ENCODE measurements at regions not wholly inside any gene's neighbourhood (a gene's known extent, or its start where the extent isn't known, plus 50 kb on each side); places are given as distances from the start of the nearest gene placed in this dataset.

GRCh38 chr1:17893891-17894631 lies 138.9 kb downstream of the ACTL8 start:
- no peak for DNase-seq (ENCODE audit: low spot score)

GRCh38 chr1:17895401-17895800 lies 140.3 kb downstream of the ACTL8 start:
- peaks cover 0 to 3% of the 10 kb centered on the region in 2 donors for H3K9me3 ChIP-seq (replicated peaks in 1 of 2; ENCODE audit: control insufficient read depth in 2 of 2, insufficient read depth in 1 of 2, low read depth in 1 of 2, low read length in 2 of 2)
- H2AK5ac ChIP-seq (ENCODE audit: low read depth, low read length) = peak overlapping the region; percentile 58
- no peak overlapping the region for H2BK12ac ChIP-seq (ENCODE audit: low read length)
- H2BK15ac ChIP-seq (ENCODE audit: low read length) = no peak overlapping the region
- H3K4me3 ChIP-seq (ENCODE audit: low read length in 2 of 2) = no peak overlapping the region
- no peak overlapping the region for H3K18ac ChIP-seq (ENCODE audit: low read length)
- no peaks in the 10 kb centered on the region for H3K79me1 ChIP-seq (ENCODE audit: low read depth, low read length)
- peak overlapping the region; percentile 5 for H4K91ac ChIP-seq (ENCODE audit: low read depth, low read length, poor library complexity)
- no peaks in the 10 kb centered on the region for H3K36me3 ChIP-seq (replicated peaks in 1 of 2; ENCODE audit: control insufficient read depth in 2 of 2, insufficient read depth in 2 of 2, low read length in 2 of 2)
- H3K4me1 ChIP-seq (ENCODE audit: control insufficient read depth in 2 of 2, insufficient read depth in 1 of 2, low read depth in 1 of 2, low read length in 2 of 2) = peaks cover 0 to under 1% of the 10 kb centered on the region in 2 donors
- peaks cover 0 to 5% (median 2%) of the 10 kb centered on the region in 3 experiments for H3K27me3 ChIP-seq (ENCODE audit: control insufficient read depth in 3 of 3, insufficient read depth in 3 of 3, low read depth in 1 of 3, low read length in 3 of 3)
- no CpG with 5 or more reads among the region's 4 CpGs for WGBS, 2 donors (ENCODE audit: extremely low coverage in 2 of 2, insufficient read length in 2 of 2, insufficient replicate concordance in 1 of 2)
- no peak overlapping the region for H3K14ac ChIP-seq (ENCODE audit: low read length)
- no peak overlapping the region for H2BK5ac ChIP-seq (ENCODE audit: low read length)
- DNase-seq (ENCODE audit: low spot score) = no peak
- no peak overlapping the region for H2AFZ ChIP-seq (ENCODE audit: low read length)
- H3K27ac ChIP-seq (replicated peaks; ENCODE audit: low read length) = no peak overlapping the region
- no peak overlapping the region for H2BK120ac ChIP-seq (ENCODE audit: low read depth, low read length)
- H3K23ac ChIP-seq (ENCODE audit: low read depth, low read length, poor library complexity) = peak overlapping the region; percentile 31
- no peak overlapping the region for H4K8ac ChIP-seq (ENCODE audit: low read depth, low read length)
- H3K9ac ChIP-seq (ENCODE audit: low read depth, low read length, poor library complexity) = peak overlapping the region; percentile 65
- H3K4me2 ChIP-seq (ENCODE audit: insufficient read depth, low read length, poor library complexity, severe bottlenecking) = no peak overlapping the region
- H3K4ac ChIP-seq (ENCODE audit: low read length) = no peak overlapping the region

More at GRCh38 chr1:17893891-17894631, 138.9 kb downstream of the ACTL8 start:
- Histone ChIP-seq H2BK5ac (ENCODE audit: low read length) (no peak overlapping the region), H3K18ac (ENCODE audit: low read length) (no peak overlapping the region), H4K8ac (ENCODE audit: low read depth, low read length) (no peak overlapping the region), H3K79me1 (ENCODE audit: low read depth, low read length) (no peaks in the 10 kb centered on the region), H3K4me1 (ENCODE audit: control insufficient read depth in 2 of 2, insufficient read depth in 1 of 2, low read depth in 1 of 2, low read length in 2 of 2) (peaks cover 0 to 2% of the 10 kb centered on the region in 2 donors), H3K4ac (ENCODE audit: low read length) (no peak overlapping the region), H2BK15ac (ENCODE audit: low read length) (no peak overlapping the region), H2AFZ (ENCODE audit: low read length) (no peak overlapping the region), H3K9ac (ENCODE audit: low read depth, low read length, poor library complexity) (peak overlapping the region; percentile 6), H3K4me2 (ENCODE audit: insufficient read depth, low read length, poor library complexity, severe bottlenecking) (no peak overlapping the region), H3K14ac (ENCODE audit: low read length) (no peak overlapping the region), H3K27ac (replicated peaks; ENCODE audit: low read length) (no peak overlapping the region), H4K91ac (ENCODE audit: low read depth, low read length, poor library complexity) (no peak overlapping the region), H2AK5ac (ENCODE audit: low read depth, low read length) (no peak overlapping the region), H2BK12ac (ENCODE audit: low read length) (no peak overlapping the region), H3K27me3 (ENCODE audit: control insufficient read depth in 3 of 3, insufficient read depth in 3 of 3, low read depth in 1 of 3, low read length in 3 of 3) (peaks cover 0 to 8% (median 2%) of the 10 kb centered on the region in 3 experiments), H3K36me3 (replicated peaks in 1 of 2; ENCODE audit: control insufficient read depth in 2 of 2, insufficient read depth in 2 of 2, low read length in 2 of 2) (no peaks in the 10 kb centered on the region), H3K4me3 (ENCODE audit: low read length in 2 of 2) (no peak overlapping the region), H2BK120ac (ENCODE audit: low read depth, low read length) (no peak overlapping the region), H3K23ac (ENCODE audit: low read depth, low read length, poor library complexity) (no peak overlapping the region), H3K9me3 (replicated peaks in 1 of 2; ENCODE audit: control insufficient read depth in 2 of 2, insufficient read depth in 1 of 2, low read depth in 1 of 2, low read length in 2 of 2) (peaks cover 0 to 3% of the 10 kb centered on the region in 2 donors)
- WGBS, 2 donors (ENCODE audit: extremely low coverage in 2 of 2, insufficient read length in 2 of 2, insufficient replicate concordance in 1 of 2) = no CpG with 5 or more reads among the region's 12 CpGs

- no peak overlapping the region for H3K14ac ChIP-seq (ENCODE audit: low read length)
- H3K18ac ChIP-seq (ENCODE audit: low read length) = peak overlapping the region; percentile 16
- H2BK12ac ChIP-seq (ENCODE audit: low read length) = peak overlapping the region; percentile 35
- H2AFZ ChIP-seq (ENCODE audit: low read length) = no peak overlapping the region
- no peak overlapping the region for H3K27ac ChIP-seq (replicated peaks; ENCODE audit: low read length)
- no peak for DNase-seq (ENCODE audit: low spot score)
- no peak overlapping the region for H2BK120ac ChIP-seq (ENCODE audit: low read depth, low read length)
- no peaks in the 10 kb centered on the region for H3K36me3 ChIP-seq (replicated peaks in 1 of 2; ENCODE audit: control insufficient read depth in 2 of 2, insufficient read depth in 2 of 2, low read length in 2 of 2)
- H2BK15ac ChIP-seq (ENCODE audit: low read length) = no peak overlapping the region
- peaks cover 0 to 5% (median 2%) of the 10 kb centered on the region in 3 experiments for H3K27me3 ChIP-seq (ENCODE audit: control insufficient read depth in 3 of 3, insufficient read depth in 3 of 3, low read depth in 1 of 3, low read length in 3 of 3)
- H3K79me1 ChIP-seq (ENCODE audit: low read depth, low read length) = no peaks in the 10 kb centered on the region
- no peak overlapping the region for H2AK5ac ChIP-seq (ENCODE audit: low read depth, low read length)
- H3K9ac ChIP-seq (ENCODE audit: low read depth, low read length, poor library complexity) = peak overlapping the region; percentile 65
- no CpG with 5 or more reads among the region's 8 CpGs for WGBS, 2 donors (ENCODE audit: extremely low coverage in 2 of 2, insufficient read length in 2 of 2, insufficient replicate concordance in 1 of 2)
- H3K9me3 ChIP-seq (replicated peaks in 1 of 2; ENCODE audit: control insufficient read depth in 2 of 2, insufficient read depth in 1 of 2, low read depth in 1 of 2, low read length in 2 of 2) = no peaks in the 10 kb centered on the region
- no peak overlapping the region for H4K91ac ChIP-seq (ENCODE audit: low read depth, low read length, poor library complexity)
- no peak overlapping the region for H3K4me2 ChIP-seq (ENCODE audit: insufficient read depth, low read length, poor library complexity, severe bottlenecking)
- no peak overlapping the region for H2BK5ac ChIP-seq (ENCODE audit: low read length)
- no peak overlapping the region for H3K4me3 ChIP-seq (ENCODE audit: low read length in 2 of 2)
- H3K4ac ChIP-seq (ENCODE audit: low read length) = no peak overlapping the region
- no peak overlapping the region for H4K8ac ChIP-seq (ENCODE audit: low read depth, low read length)
- no peaks in the 10 kb centered on the region for H3K4me1 ChIP-seq (ENCODE audit: control insufficient read depth in 2 of 2, insufficient read depth in 1 of 2, low read depth in 1 of 2, low read length in 2 of 2)
- H3K23ac ChIP-seq (ENCODE audit: low read depth, low read length, poor library complexity) = no peak overlapping the region
Observed at GRCh38 chr1:17895986-17896385, 140.9 kb downstream of the ACTL8 start.

GRCh38 chr1:17903386-17903785 lies 148.3 kb downstream of the ACTL8 start:
- Histone ChIP-seq H3K27me3 (ENCODE audit: control insufficient read depth in 3 of 3, insufficient read depth in 3 of 3, low read depth in 1 of 3, low read length in 3 of 3) (no peaks in the 10 kb centered on the region), H2BK120ac (ENCODE audit: low read depth, low read length) (no peak overlapping the region), H4K91ac (ENCODE audit: low read depth, low read length, poor library complexity) (no peak overlapping the region), H3K14ac (ENCODE audit: low read length) (no peak overlapping the region), H3K23ac (ENCODE audit: low read depth, low read length, poor library complexity) (no peak overlapping the region), H2BK15ac (ENCODE audit: low read length) (no peak overlapping the region), H3K9ac (ENCODE audit: low read depth, low read length, poor library complexity) (no peak overlapping the region), H3K4me2 (ENCODE audit: insufficient read depth, low read length, poor library complexity, severe bottlenecking) (no peak overlapping the region), H2BK5ac (ENCODE audit: low read length) (no peak overlapping the region), H2BK12ac (ENCODE audit: low read length) (no peak overlapping the region), H3K4ac (ENCODE audit: low read length) (no peak overlapping the region), H3K79me1 (ENCODE audit: low read depth, low read length) (no peaks in the 10 kb centered on the region), H3K36me3 (replicated peaks in 1 of 2; ENCODE audit: control insufficient read depth in 2 of 2, insufficient read depth in 2 of 2, low read length in 2 of 2) (no peaks in the 10 kb centered on the region), H2AFZ (ENCODE audit: low read length) (no peak overlapping the region), H3K27ac (replicated peaks; ENCODE audit: low read length) (no peak overlapping the region), H4K8ac (ENCODE audit: low read depth, low read length) (no peak overlapping the region), H3K9me3 (replicated peaks in 1 of 2; ENCODE audit: control insufficient read depth in 2 of 2, insufficient read depth in 1 of 2, low read depth in 1 of 2, low read length in 2 of 2) (no peaks in the 10 kb centered on the region), H3K18ac (ENCODE audit: low read length) (no peak overlapping the region), H3K4me1 (ENCODE audit: control insufficient read depth in 2 of 2, insufficient read depth in 1 of 2, low read depth in 1 of 2, low read length in 2 of 2) (no peaks in the 10 kb centered on the region), H2AK5ac (ENCODE audit: low read depth, low read length) (no peak overlapping the region), H3K4me3 (ENCODE audit: low read length in 2 of 2) (no peak overlapping the region)
- WGBS, 2 donors (ENCODE audit: extremely low coverage in 2 of 2, insufficient read length in 2 of 2, insufficient replicate concordance in 1 of 2) = no CpG with 5 or more reads among the region's 5 CpGs
- DNase-seq (ENCODE audit: low spot score) = no peak
